Ovary (tissue), 7 donors: ENCODE measurements at regions not wholly inside any gene's neighbourhood (a gene's known extent, or its start where the extent isn't known, plus 50 kb on each side); places are given as distances from the start of the nearest gene placed in this dataset.

Experiments used
- DNase-seq, 5 donors: peaks; one replicate each; pipeline ENCODE4 v3.0.0-alpha.2; 2019 to 2020
- H3K27ac ChIP-seq, 2 donors: fragments of 200-600 bp; one replicate each; pipeline versions ENCODE4 v1.5.1 to v1.8.0; 2019 to 2022
- H3K27me3 ChIP-seq: fragments of 200-600 bp; one replicate; pipeline ENCODE4 v1.8.0; 2022
- H3K36me3 ChIP-seq: fragments of 200-600 bp; sonication (generic); one replicate; pipeline ENCODE4 v1.5.1; 2019
- H3K4me1 ChIP-seq: one replicate; pipeline ENCODE4 v1.8.1; 2013; ENCODE audit warnings: mild to moderate bottlenecking, moderate library complexity; ENCODE audit not compliant: insufficient read depth
- H3K4me3 ChIP-seq: fragments of 200-600 bp; sonication (generic); one replicate; pipeline ENCODE4 v1.5.1; 2017
- H3K9me3 ChIP-seq, 2 donors: fragments of 200-600 bp in 1 of 2; sonication (generic) in 1 of 2; one replicate each; pipeline versions ENCODE4 v1.5.1 to v1.8.1; 2013 to 2019; ENCODE audit warnings: mild to moderate bottlenecking in 1 of 2, moderate library complexity in 1 of 2
- EP300 ChIP-seq: sonication (generic); formaldehyde crosslinking; IDR thresholded peaks from one replicate; pipeline ENCODE4 v1.6.1; 2017; ENCODE audit warnings: antibody characterized with exemption
- POLR2A ChIP-seq: fragments of 450-650 bp; IDR thresholded peaks from one replicate; pipeline ENCODE4 v1.6.1; 2017; ENCODE audit warnings: antibody characterized with exemption, mild to moderate bottlenecking, moderate library complexity
- WGBS, 3 donors: extraction: QIAGEN DNeasy Blood & Tissue Kit in 1 of 3; methylation state at CpG; one replicate each; pipeline versions ENCODE4 v1.1.5 to v1.1.7; 2013 to 2017; 5-methylcytosine and 5-hydroxymethylcytosine counted together
- intact Hi-C, 4 donors: fragments of 100-400 bp; cut with DNase I; formaldehyde crosslinking; loops; one replicate each; pipeline versions ENCODE4 v1.11.0 to v1.15.1; 2022 to 2023
- TF ChIP-seq, protein P1 (sequence below), 3 donors: fragments of 450-650 bp in 2 of 3; fragments of 200-600 bp in 1 of 3; IDR thresholded peaks; one replicate each; pipeline versions ENCODE4 v1.5.1 to v1.8.0; 2016 to 2022; ENCODE audit warnings: antibody characterized with exemption in 3 of 3, mild to moderate bottlenecking in 1 of 3
- donor health status: DM: no; HTN: no; CAD: no; lungs with moderate emphysema.
- donor health status: DM: no; HTN: no; CAD: no.
- donor health status: Bipolar disorder and iron deficiency.
- donor health status: DM: no; HTN: no; CAD: no.
- donor health status: DM: yes; HTN: yes; CAD: no.

DNA sequence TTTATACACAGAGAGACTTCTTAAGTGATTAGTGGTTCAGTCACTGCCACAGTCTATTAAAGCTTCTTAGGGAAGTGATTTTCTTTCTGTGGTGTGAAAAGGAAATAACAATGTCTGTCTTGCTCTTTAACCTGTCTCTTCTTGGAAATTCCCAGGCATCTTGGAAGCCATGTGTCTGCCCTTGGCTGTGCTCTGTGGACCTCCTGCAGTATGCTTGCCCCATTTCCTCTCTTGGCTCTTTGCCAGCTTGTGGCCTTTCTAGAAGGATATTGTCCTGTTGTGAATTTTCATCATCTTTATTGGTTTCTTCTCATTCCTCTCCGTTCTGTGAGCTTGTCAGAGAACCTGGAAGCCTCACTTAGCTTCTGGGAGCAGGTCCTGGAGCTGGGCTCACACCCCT, 338.4 kb upstream of the C2CD4B start:
- H3K27me3 ChIP-seq, result no peaks in the 10 kb centered on the region
- peaks cover 9% of the 10 kb centered on the region for H3K4me1 ChIP-seq
- no peaks in the 10 kb centered on the region for H3K9me3 ChIP-seq
- 57 to 82% (median 73%) methylated on average over 1 of the region's 1 CpG for WGBS, 3 donors
- H3K27ac ChIP-seq, result no peak overlapping the region
- H3K4me3 ChIP-seq, result no peak overlapping the region
- TF ChIP-seq POLR2A (no peak), EP300 (no peak)
- TF ChIP-seq, protein P1, sequence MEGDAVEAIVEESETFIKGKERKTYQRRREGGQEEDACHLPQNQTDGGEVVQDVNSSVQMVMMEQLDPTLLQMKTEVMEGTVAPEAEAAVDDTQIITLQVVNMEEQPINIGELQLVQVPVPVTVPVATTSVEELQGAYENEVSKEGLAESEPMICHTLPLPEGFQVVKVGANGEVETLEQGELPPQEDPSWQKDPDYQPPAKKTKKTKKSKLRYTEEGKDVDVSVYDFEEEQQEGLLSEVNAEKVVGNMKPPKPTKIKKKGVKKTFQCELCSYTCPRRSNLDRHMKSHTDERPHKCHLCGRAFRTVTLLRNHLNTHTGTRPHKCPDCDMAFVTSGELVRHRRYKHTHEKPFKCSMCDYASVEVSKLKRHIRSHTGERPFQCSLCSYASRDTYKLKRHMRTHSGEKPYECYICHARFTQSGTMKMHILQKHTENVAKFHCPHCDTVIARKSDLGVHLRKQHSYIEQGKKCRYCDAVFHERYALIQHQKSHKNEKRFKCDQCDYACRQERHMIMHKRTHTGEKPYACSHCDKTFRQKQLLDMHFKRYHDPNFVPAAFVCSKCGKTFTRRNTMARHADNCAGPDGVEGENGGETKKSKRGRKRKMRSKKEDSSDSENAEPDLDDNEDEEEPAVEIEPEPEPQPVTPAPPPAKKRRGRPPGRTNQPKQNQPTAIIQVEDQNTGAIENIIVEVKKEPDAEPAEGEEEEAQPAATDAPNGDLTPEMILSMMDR (IDR thresholded peaks at IDR 0.05), result no peak
- peak in 2 of 5 donors; percentile 33 to 43 for DNase-seq
- H3K36me3 ChIP-seq, result no peaks in the 10 kb centered on the region
- intact Hi-C loops, result no loop called here

DNA sequence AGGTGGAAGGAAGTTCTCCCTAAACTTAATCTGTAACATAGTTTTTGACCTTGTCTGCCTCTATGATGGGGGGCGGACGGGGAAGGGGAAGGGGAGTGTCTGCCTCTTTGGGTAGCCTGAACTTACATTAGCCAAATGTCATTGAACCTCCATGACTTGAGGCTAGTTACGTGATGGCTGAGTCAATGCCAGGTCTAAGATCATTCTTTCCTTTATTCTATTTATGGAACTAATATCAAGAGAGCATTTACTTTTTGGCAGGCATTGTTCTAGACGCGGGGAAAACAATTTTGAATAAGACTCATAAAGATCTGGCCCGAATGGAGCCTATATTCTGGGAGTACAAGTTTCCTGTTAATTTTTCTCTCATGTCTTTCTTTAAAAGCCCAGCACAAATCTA, 340.7 kb upstream of the C2CD4B start:
- WGBS, 3 donors, result 21 to 26% (median 26%) methylated on average over 6 of the region's 6 CpGs
- peaks cover 9% of the 10 kb centered on the region for H3K4me1 ChIP-seq
- H3K36me3 ChIP-seq, result no peaks in the 10 kb centered on the region
- H3K27ac ChIP-seq, result no peak overlapping the region
- no peaks in the 10 kb centered on the region for H3K9me3 ChIP-seq
- intact Hi-C loops, result no loop called here
- no peak overlapping the region for H3K4me3 ChIP-seq
- no peaks in the 10 kb centered on the region for H3K27me3 ChIP-seq
- DNase-seq, result no peak
- no peak for TF ChIP-seq POLR2A
- no peak for TF ChIP-seq EP300
- TF ChIP-seq, protein P1 (IDR thresholded peaks at IDR 0.05), result no peak

DNA sequence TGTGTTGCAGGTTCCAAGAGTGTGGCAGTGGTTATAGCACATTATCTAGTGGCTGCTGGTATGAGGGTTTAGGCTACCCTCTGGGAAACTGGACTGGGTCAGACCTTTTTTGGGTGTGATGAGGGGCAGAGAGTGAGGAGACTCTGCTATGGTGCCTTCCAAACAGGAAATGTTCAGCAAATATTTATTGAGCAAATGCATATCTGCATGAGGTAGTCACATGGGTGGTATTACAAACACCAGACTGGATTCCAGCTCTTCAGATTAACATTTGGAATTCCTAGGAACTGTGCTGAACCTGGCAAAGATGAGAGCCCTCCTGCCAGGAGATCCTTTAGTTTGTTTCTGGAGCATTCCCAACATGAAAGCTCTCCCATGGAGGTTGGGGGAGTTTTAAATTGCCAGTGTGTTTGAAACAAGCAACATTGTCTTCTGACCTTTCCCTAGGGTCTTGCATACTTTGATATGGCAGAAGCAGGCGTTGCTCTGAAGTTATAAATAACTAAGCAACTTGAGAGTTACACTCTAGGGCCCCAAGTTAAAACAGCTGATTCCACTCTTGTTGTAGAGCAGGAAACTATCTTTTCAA, 341.2 kb upstream of the C2CD4B start:
- Histone ChIP-seq H3K4me1 (peaks cover 9% of the 10 kb centered on the region), H3K27ac (no peak overlapping the region), H3K9me3 (no peaks in the 10 kb centered on the region), H3K36me3 (no peaks in the 10 kb centered on the region), H3K4me3 (no peak overlapping the region), H3K27me3 (no peaks in the 10 kb centered on the region)
- WGBS, 3 donors, result 0 to 4% (median 0%) methylated on average over 1 of the region's 1 CpG
- no peak for DNase-seq
- intact Hi-C loops, result no loop called here
- no peak for TF ChIP-seq EP300
- TF ChIP-seq POLR2A, result no peak
- TF ChIP-seq, protein P1 (IDR thresholded peaks at IDR 0.05), result no peak

DNA sequence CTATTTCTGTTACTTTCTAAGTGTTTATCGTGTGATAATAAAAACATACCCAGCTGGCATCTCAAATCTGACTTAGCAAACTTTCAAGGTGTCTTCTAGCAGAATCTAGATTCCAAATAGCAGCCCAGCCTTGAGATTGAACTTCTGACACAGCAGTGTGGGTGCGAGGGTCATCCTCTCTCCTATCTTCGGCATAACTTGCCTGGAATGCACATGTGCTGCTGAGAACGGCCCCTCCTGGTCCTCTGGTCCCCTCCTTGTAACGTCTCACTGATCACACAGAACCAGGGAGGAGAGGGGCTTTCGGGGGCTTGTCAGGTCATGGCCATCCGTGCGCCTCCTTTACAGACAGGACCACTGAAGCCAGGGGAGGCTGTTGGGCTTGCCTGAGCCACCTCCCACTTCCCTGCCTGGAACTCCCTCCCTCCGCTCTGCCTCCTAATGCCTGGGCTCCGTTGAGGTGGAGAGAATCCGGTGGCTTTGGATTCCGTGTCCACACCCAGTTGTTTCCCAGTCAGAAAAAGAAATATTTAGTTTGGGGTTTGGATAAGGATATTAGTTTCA, 344.4 kb upstream of the C2CD4B start:
- Histone ChIP-seq H3K27ac (no peak overlapping the region), H3K4me3 (no peak overlapping the region), H3K9me3 (no peaks in the 10 kb centered on the region), H3K36me3 (no peaks in the 10 kb centered on the region), H3K4me1 (peaks cover 8% of the 10 kb centered on the region), H3K27me3 (no peaks in the 10 kb centered on the region)
- no peak for DNase-seq
- TF ChIP-seq EP300, result no peak
- TF ChIP-seq, protein P1 (IDR thresholded peaks at IDR 0.05), result no peak
- TF ChIP-seq POLR2A, result no peak
- WGBS, 3 donors, result 50 to 66% (median 54%) methylated on average over 12 of the region's 12 CpGs
- intact Hi-C loops, result no loop called here
